ACC112 (cell line): ENCODE measurements at regions not wholly inside any gene's neighbourhood (a gene's known extent, or its start where the extent isn't known, plus 50 kb on each side); places are given as distances from the start of the nearest gene placed in this dataset.

Experiments used
- H2AFZ ChIP-seq: fragments of 200-600 bp; sonication (generic); one replicate; pipeline ENCODE4 v1.6.0; 2017; ENCODE audit warnings: antibody characterized with exemption, low read length; ENCODE audit not compliant: unreplicated experiment
- H3K27ac ChIP-seq: fragments of 200-600 bp; sonication (generic); 2 replicates; pipeline ENCODE4 v1.5.1; 2014; ENCODE audit warnings: low read depth, mild to moderate bottlenecking, antibody characterized with exemption, low read length, moderate library complexity
- H3K27me3 ChIP-seq: fragments of 200-600 bp; sonication (generic); 2 replicates; pipeline ENCODE4 v1.6.1; 2014; ENCODE audit warnings: mild to moderate bottlenecking, antibody characterized with exemption, low read length, moderate library complexity, mixed read lengths; ENCODE audit not compliant: insufficient read depth
- H3K36me3 ChIP-seq: fragments of 200-600 bp; sonication (generic); 2 replicates; pipeline ENCODE4 v1.6.1; 2016; ENCODE audit warnings: mild to moderate bottlenecking, antibody characterized with exemption, low read length, moderate library complexity, mixed read lengths; ENCODE audit not compliant: insufficient read depth
- H3K4me1 ChIP-seq: fragments of 200-600 bp; sonication (generic); one replicate; pipeline ENCODE4 v1.6.1; 2016; ENCODE audit warnings: low read length, mixed read lengths; ENCODE audit not compliant: insufficient read depth, unreplicated experiment, control insufficient read depth
- H3K4me3 ChIP-seq: fragments of 200-600 bp; sonication (generic); 2 replicates; pipeline ENCODE4 v1.5.1; 2014; ENCODE audit warnings: mild to moderate bottlenecking, low read depth, low read length
- H3K79me2 ChIP-seq: fragments of 200-600 bp; sonication (generic); one replicate; pipeline ENCODE4 v1.6.0; 2016; ENCODE audit warnings: low read length; ENCODE audit not compliant: control insufficient read depth, unreplicated experiment, insufficient read depth

GRCh38 chr6:139602577-139602976 lies 228.1 kb upstream of the CITED2 start:
- Histone ChIP-seq H3K79me2 (no peaks in the 10 kb centered on the region), H3K4me1 (peaks cover 13% of the 10 kb centered on the region), H3K4me3 (no peak overlapping the region), H3K36me3 (no peaks in the 10 kb centered on the region), H3K27me3 (no peaks in the 10 kb centered on the region), H3K27ac (no peak overlapping the region), H2AFZ (no peak overlapping the region)

- Histone ChIP-seq H3K4me3 (no peak overlapping the region), H3K27me3 (no peaks in the 10 kb centered on the region), H2AFZ (no peak overlapping the region), H3K4me1 (peaks cover 26% of the 10 kb centered on the region), H3K36me3 (no peaks in the 10 kb centered on the region), H3K79me2 (no peaks in the 10 kb centered on the region), H3K27ac (no peak overlapping the region)
Measured at GRCh38 chr6:139600919-139601475, 226.5 kb upstream of the CITED2 start.

GRCh38 chr6:139600343-139600742 lies 225.9 kb upstream of the CITED2 start:
- H3K27ac ChIP-seq, result no peak overlapping the region
- H3K79me2 ChIP-seq, result no peaks in the 10 kb centered on the region
- H3K4me1 ChIP-seq, result peaks cover 30% of the 10 kb centered on the region
- no peak overlapping the region for H2AFZ ChIP-seq
- H3K4me3 ChIP-seq, result no peak overlapping the region
- H3K27me3 ChIP-seq, result no peaks in the 10 kb centered on the region
- no peaks in the 10 kb centered on the region for H3K36me3 ChIP-seq

GRCh38 chr6:139597771-139598755 lies 223.6 kb upstream of the CITED2 start:
- Histone ChIP-seq H3K79me2 (no peaks in the 10 kb centered on the region), H3K36me3 (no peaks in the 10 kb centered on the region), H3K4me3 (peak overlapping the region; percentile 23), H3K27me3 (no peaks in the 10 kb centered on the region), H3K27ac (peak overlapping the region; percentile 98), H2AFZ (peak overlapping the region; percentile 63), H3K4me1 (peaks cover 36% of the 10 kb centered on the region)

- no peaks in the 10 kb centered on the region for H3K79me2 ChIP-seq
- H3K27me3 ChIP-seq, result no peaks in the 10 kb centered on the region
- peak overlapping the region; percentile 23 for H3K4me3 ChIP-seq
- H3K27ac ChIP-seq, result peak overlapping the region; percentile 98
- H3K36me3 ChIP-seq, result no peaks in the 10 kb centered on the region
- H2AFZ ChIP-seq, result peak overlapping the region; percentile 63
- H3K4me1 ChIP-seq, result peaks cover 36% of the 10 kb centered on the region
Measured at GRCh38 chr6:139597087-139597763, 222.8 kb upstream of the CITED2 start.

GRCh38 chr6:139595183-139595582 lies 220.7 kb upstream of the CITED2 start:
- peaks cover 36% of the 10 kb centered on the region for H3K4me1 ChIP-seq
- no peak overlapping the region for H2AFZ ChIP-seq
- H3K79me2 ChIP-seq, result no peaks in the 10 kb centered on the region
- no peaks in the 10 kb centered on the region for H3K27me3 ChIP-seq
- H3K27ac ChIP-seq, result peak overlapping the region; percentile 29; the same call in 1 of the 2 replicates
- no peaks in the 10 kb centered on the region for H3K36me3 ChIP-seq
- no peak overlapping the region for H3K4me3 ChIP-seq

- Histone ChIP-seq H2AFZ (no peak overlapping the region), H3K36me3 (no peaks in the 10 kb centered on the region), H3K79me2 (no peaks in the 10 kb centered on the region), H3K4me3 (no peak overlapping the region), H3K27ac (peak overlapping the region; percentile 29; the same call in 1 of the 2 replicates), H3K27me3 (no peaks in the 10 kb centered on the region), H3K4me1 (peaks cover 36% of the 10 kb centered on the region)
Measured at GRCh38 chr6:139594333-139594965, 220.0 kb upstream of the CITED2 start.

- no peaks in the 10 kb centered on the region for H3K27me3 ChIP-seq
- H3K36me3 ChIP-seq, result no peaks in the 10 kb centered on the region
- no peak overlapping the region for H3K27ac ChIP-seq
- no peak overlapping the region for H3K4me3 ChIP-seq
- H2AFZ ChIP-seq, result no peak overlapping the region
- peaks cover 41% of the 10 kb centered on the region for H3K4me1 ChIP-seq
- H3K79me2 ChIP-seq, result no peaks in the 10 kb centered on the region
Measured at GRCh38 chr6:139593081-139593480, 218.6 kb upstream of the CITED2 start.

- no peaks in the 10 kb centered on the region for H3K79me2 ChIP-seq
- no peak overlapping the region for H3K27ac ChIP-seq
- H2AFZ ChIP-seq, result no peak overlapping the region
- H3K27me3 ChIP-seq, result no peaks in the 10 kb centered on the region
- H3K36me3 ChIP-seq, result no peaks in the 10 kb centered on the region
- peaks cover 40% of the 10 kb centered on the region for H3K4me1 ChIP-seq
- H3K4me3 ChIP-seq, result no peak overlapping the region
Measured at GRCh38 chr6:139592011-139592410, 217.6 kb upstream of the CITED2 start.

- H3K27ac ChIP-seq, result no peak overlapping the region
- peaks cover 36% of the 10 kb centered on the region for H3K4me1 ChIP-seq
- no peaks in the 10 kb centered on the region for H3K79me2 ChIP-seq
- no peaks in the 10 kb centered on the region for H3K27me3 ChIP-seq
- no peak overlapping the region for H3K4me3 ChIP-seq
- H2AFZ ChIP-seq, result no peak overlapping the region
- no peaks in the 10 kb centered on the region for H3K36me3 ChIP-seq
Measured at GRCh38 chr6:139591075-139591865, 216.8 kb upstream of the CITED2 start.
